Astrocyte of the cerebellum (primary cell): ENCODE measurements at regions not wholly inside any gene's neighbourhood (a gene's known extent, or its start where the extent isn't known, plus 50 kb on each side); places are given as distances from the start of the nearest gene placed in this dataset.
"Not testable (repeated sequence)": the region's sequence is repeated elsewhere in the genome, so short reads cannot be mapped to it uniquely, and the experiment has no call there.

Experiments
- DNase-seq: peaks from one replicate; pipeline ENCODE4 v3.0.0-alpha.2; 2011; ENCODE audit warnings: low read depth
- H3K4me3 ChIP-seq: 2 replicates; pipeline ENCODE4 v1.5.1; 2011; ENCODE audit warnings: mild to moderate bottlenecking, low read depth, low read length, moderate library complexity
- CTCF ChIP-seq: IDR thresholded peaks from 2 replicates; pipeline ENCODE4 v1.5.1; 2012; ENCODE audit warnings: low read length, low read depth, moderate library complexity, mild to moderate bottlenecking; ENCODE audit errors: missing control alignments
- in situ Hi-C: cut with HindIII; loops from 2 replicates; pipeline ENCODE4 v1.10.0; 2017; ENCODE audit warnings: low sequenced_read_pairs

- TF ChIP-seq CTCF, result no peak
- DNase-seq, result no peak
- no peak overlapping the region for H3K4me3 ChIP-seq
- in situ Hi-C loops, result no loop called here
Observed at GRCh38 chr12:78566456-78566855, 298.1 kb upstream of the SYT1 start.

- no peak for DNase-seq
- no peak overlapping the region for H3K4me3 ChIP-seq
- TF ChIP-seq CTCF, result no peak
- in situ Hi-C loops, result no loop called here
Observed at GRCh38 chr12:78568321-78569020, 296.1 kb upstream of the SYT1 start.

- TF ChIP-seq CTCF, result no peak
- H3K4me3 ChIP-seq, result no peak overlapping the region
- DNase-seq, result no peak
- in situ Hi-C loops, result no loop called here
Observed at GRCh38 chr12:78571953-78572352, 292.6 kb upstream of the SYT1 start.

DNA sequence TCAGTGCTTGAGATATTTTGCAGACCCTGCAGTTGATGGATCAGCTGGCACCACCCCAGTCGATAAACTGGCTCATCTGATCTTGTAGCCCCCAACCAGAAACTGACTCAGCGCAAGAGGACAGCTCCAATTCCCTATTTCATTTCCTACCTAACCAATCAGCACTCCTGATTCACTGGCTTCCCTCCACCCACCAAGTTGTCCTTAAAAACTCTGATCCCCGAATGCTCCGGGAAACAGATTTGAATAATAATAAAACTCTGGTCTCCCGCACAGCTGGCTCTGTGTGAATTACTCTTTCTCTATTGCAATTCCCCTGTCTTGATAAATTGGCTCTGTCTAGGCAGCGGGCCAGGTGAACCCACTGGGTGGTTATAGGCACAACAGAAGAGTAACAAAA lies 289.4 kb upstream of the SYT1 start:
- DNase-seq, in situ Hi-C loops: not testable (repeated sequence)

GRCh38 chr12:78579846-78580245 lies 284.7 kb upstream of the SYT1 start:
- H3K4me3 ChIP-seq, result no peak overlapping the region
- in situ Hi-C loops, result no loop called here
- DNase-seq, result no peak
- no peak for TF ChIP-seq CTCF

More for the DNA sequence above, 289.4 kb upstream of the SYT1 start:
- H3K4me3 ChIP-seq, result not testable (repeated sequence)

DNA sequence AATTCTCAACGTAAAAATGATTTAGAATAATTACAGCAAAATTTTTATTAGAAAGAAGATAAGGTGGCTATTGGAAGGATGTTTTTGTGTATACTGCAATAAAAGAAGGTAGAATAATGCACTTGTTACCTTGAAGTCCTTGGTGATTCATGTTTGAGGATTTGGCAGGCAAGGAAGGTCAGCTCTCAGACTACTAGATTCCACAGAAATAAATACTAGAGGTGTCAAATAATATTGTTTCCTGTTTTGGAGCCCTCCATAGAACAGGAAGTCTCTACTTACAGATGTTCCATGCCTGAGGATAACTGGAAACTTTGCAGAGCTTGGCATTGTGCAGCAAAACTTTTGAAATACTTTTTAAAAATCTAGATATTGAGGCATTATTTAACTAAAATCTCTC lies 284.3 kb upstream of the SYT1 start:
- TF ChIP-seq CTCF, result no peak
- in situ Hi-C loops, result no loop called here
- H3K4me3 ChIP-seq, result no peak overlapping the region
- no peak for DNase-seq

DNA sequence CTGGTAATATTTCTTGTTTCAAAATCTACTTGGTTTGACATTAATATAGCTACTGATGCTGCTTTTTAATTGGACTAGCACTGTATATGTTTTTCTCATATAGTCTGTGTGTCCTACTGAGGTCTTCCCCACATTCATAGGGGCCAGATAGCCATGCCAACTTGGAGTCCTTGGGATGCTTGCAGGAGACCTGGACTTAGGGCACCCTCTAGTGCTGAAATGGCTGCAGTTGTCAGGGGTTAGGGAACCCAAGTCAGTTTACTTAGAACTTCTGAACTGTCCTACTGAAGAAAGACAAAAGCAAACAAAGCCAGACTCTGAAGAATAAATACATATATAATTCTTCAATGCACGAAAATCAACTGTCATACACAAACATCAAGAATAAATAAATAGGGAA lies 279.9 kb upstream of the SYT1 start:
- no peak for DNase-seq
- no peak overlapping the region for H3K4me3 ChIP-seq
- in situ Hi-C loops, result no loop called here
- TF ChIP-seq CTCF, result peak; percentile 25
